ENCODE measurements at regions not wholly inside any gene's neighbourhood (a gene's known extent, or its start where the extent isn't known, plus 50 kb on each side); places are given as distances from the start of the nearest gene placed in this dataset.
A peak's percentile ranks its signal among the peaks of the same experiment; 100 is the strongest.

DNA sequence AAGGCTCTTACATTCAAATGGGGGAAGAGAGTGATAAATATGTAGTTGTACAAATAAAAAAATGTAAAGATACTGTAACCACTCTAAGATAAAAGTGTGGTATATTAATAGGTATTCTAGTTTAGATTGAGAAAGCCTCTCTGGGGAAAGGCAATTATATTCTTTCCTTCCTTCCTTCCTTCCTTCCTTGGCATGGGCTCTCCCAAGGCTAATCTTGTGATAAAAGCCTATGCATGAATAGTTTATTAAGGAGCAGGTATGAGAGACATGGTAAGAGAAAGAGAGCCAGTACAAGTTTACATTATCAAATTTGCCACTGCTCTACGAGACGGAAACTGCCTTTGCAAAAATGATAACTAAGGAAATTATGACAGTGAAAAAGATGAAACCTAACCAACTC, 588.8 kb downstream of the PRELID2 start:
- DNase-seq (ENCODE audit: low read depth) = no peak
- TF ChIP-seq, protein P1, sequence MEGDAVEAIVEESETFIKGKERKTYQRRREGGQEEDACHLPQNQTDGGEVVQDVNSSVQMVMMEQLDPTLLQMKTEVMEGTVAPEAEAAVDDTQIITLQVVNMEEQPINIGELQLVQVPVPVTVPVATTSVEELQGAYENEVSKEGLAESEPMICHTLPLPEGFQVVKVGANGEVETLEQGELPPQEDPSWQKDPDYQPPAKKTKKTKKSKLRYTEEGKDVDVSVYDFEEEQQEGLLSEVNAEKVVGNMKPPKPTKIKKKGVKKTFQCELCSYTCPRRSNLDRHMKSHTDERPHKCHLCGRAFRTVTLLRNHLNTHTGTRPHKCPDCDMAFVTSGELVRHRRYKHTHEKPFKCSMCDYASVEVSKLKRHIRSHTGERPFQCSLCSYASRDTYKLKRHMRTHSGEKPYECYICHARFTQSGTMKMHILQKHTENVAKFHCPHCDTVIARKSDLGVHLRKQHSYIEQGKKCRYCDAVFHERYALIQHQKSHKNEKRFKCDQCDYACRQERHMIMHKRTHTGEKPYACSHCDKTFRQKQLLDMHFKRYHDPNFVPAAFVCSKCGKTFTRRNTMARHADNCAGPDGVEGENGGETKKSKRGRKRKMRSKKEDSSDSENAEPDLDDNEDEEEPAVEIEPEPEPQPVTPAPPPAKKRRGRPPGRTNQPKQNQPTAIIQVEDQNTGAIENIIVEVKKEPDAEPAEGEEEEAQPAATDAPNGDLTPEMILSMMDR (IDR thresholded peaks at IDR 0.05; ENCODE audit: insufficient read depth, low read depth, low read length, missing control alignments) = no peak
- no peak overlapping the region for H3K4me3 ChIP-seq (ENCODE audit: low read depth, low read length)

DNA sequence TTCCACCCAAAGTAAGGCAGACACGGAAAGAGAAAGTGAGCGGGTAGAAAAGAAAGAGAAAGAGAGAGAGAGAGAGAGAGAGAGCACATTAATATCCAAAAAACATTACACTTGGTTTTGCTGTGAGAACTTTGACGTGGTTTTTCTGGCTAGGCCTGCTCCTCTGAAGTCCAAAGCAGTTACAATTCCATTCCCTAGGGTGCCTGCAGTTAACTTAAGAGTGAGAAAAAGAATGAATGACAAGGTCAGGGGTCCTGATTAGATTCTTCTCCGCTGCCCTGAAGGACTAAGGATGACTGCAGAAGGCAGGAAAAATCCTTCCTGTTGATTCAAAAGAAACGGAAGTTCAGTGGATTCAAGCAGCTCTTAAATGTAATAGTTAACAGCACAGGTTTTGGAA, 589.8 kb downstream of the PRELID2 start:
- H3K4me3 ChIP-seq (ENCODE audit: low read depth, low read length) = no peak overlapping the region
- TF ChIP-seq, protein P1 (IDR thresholded peaks at IDR 0.05; ENCODE audit: insufficient read depth, low read depth, low read length, missing control alignments) = no peak
- no peak for DNase-seq (ENCODE audit: low read depth)

DNA sequence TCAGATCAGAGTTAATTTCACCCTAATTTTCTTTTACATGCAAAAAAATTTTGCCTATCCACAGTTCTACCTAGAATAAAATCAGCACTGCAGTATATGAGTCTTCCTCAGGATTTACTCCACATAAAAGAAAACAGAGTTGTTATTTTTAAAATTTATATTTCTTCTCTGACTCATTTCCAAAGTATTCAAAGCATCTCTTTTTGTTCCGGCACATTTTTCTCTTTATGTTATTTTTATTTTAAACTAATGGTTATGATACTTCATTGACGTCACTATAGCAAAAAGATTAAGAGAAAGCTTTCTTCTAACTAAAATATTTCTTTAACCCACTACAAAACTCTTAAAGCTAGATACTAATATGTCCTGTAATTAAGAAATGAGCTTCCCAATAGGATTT, 590.4 kb downstream of the PRELID2 start:
- TF ChIP-seq, protein P1 (IDR thresholded peaks at IDR 0.05; ENCODE audit: insufficient read depth, low read depth, low read length, missing control alignments) = no peak
- DNase-seq (ENCODE audit: low read depth) = no peak
- no peak overlapping the region for H3K4me3 ChIP-seq (ENCODE audit: low read depth, low read length)

DNA sequence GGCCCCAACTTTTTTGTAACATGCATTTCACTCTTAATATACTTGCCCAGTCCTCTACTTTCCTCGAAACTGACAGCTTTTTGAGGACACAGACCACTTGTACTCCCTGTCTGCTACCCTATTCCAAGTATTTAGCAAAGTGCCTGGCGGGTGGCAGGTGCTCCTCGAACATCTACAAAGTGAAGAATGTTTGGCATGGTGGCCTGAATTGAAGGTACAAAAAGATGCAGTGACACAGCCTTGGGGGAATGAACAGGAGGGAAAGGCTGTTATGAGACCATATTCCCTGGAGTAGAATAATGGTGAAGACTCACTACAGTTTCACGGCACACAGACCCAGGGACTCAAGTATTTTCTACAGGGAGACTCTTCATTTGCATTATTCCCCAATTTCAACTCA, 590.9 kb downstream of the PRELID2 start:
- no peak overlapping the region for H3K4me3 ChIP-seq (ENCODE audit: low read depth, low read length)
- TF ChIP-seq, protein P1 (IDR thresholded peaks at IDR 0.05; ENCODE audit: insufficient read depth, low read depth, low read length, missing control alignments) = no peak
- DNase-seq (ENCODE audit: low read depth) = no peak

DNA sequence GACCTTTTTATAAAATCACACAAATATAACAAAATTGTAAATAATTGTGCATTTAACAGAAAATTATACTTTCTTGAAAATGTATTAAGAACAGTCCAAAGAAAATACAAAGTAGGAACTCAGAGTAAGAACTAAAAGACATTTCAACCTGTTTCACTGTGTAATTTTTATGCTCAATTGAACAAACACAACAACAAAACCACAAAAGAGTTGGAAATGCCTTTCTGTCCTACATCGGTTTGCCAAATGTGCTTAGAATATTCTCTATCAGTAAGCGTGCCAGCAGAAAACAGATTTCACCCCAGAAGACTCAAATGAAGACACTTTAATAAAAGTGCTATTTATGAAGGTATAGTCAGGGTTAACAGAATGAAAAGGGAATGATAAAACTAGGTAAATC, 592.1 kb downstream of the PRELID2 start:
- TF ChIP-seq, protein P1 (IDR thresholded peaks at IDR 0.05; ENCODE audit: insufficient read depth, low read depth, low read length, missing control alignments) = no peak
- no peak for DNase-seq (ENCODE audit: low read depth)
- no peak overlapping the region for H3K4me3 ChIP-seq (ENCODE audit: low read depth, low read length)

DNA sequence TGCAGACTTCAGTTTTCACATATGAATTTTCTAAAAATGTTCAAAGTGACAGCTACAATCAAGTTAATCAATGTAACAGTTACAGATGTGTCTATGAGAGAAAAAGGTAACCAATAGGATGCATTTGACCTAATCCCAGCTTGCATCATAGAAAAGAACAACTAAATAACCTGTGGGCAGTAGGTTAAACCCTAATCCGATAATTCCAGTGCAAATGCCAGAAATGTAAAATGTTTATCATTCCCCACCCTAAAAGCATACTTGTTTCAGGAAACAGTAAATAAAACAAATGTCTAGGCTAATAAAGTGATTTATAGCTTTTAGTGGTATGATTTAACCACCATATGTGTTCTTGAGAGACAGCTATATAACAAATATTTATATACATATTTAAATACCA, 592.6 kb downstream of the PRELID2 start:
- H3K4me3 ChIP-seq (ENCODE audit: low read depth, low read length) = no peak overlapping the region
- TF ChIP-seq, protein P1 (IDR thresholded peaks at IDR 0.05; ENCODE audit: insufficient read depth, low read depth, low read length, missing control alignments) = no peak
- DNase-seq (ENCODE audit: low read depth) = no peak

DNA sequence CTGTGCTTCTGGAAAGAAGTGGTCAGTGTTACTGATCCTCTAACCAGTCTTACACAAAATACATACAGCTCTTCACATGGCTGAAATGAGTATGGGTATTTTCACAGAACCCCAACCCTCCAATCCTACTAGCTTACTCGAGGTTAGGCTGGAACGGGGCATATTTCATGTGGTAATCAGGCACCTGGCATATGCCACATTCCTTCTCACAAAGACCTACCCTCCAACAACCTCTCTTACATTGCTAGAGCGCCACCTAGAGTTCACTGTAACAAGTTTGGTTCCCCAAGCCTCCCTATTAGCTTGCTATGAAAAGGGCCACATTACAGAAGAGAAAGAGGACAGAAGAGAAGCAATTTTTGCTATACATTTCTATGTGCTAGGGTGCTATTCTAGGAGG, 597.3 kb downstream of the PRELID2 start:
- TF ChIP-seq, protein P1 (IDR thresholded peaks at IDR 0.05; ENCODE audit: insufficient read depth, low read depth, low read length, missing control alignments) = peak; percentile 54
- no peak overlapping the region for H3K4me3 ChIP-seq (ENCODE audit: low read depth, low read length)
- DNase-seq (ENCODE audit: low read depth) = peak; percentile 61
